A549 (cell line): ENCODE measurements at regions not wholly inside any gene's neighbourhood (a gene's known extent, or its start where the extent isn't known, plus 50 kb on each side); places are given as distances from the start of the nearest gene placed in this dataset.

Experiments
- ATAC-seq, 2 experiments: fragments of 200-7000 bp in 1 of 2; fragments of >200 bp in 1 of 2; cut with Nextera tagmentation in 1 of 2; cut with Tn5 transposase in 1 of 2; 3 replicates each; pipeline versions ENCODE4 v1.8.0 to v1.9.1; 2018 to 2020; ENCODE audit warnings: mild to moderate bottlenecking in 1 of 2, moderate library complexity in 1 of 2
- CTCF ChIA-PET: fragments of 300-600 bp; sonication (Branson Sonifier 250); formaldehyde crosslinking; extraction: SDS; loops from one replicate; lab custom pipeline; 2021; ENCODE audit warnings: antibody characterized with exemption, inconsistent platforms; lab: Yijun Ruan, JAX
- POLR2A ChIA-PET: fragments of 350-600 bp; formaldehyde crosslinking; extraction: SDS; loops from one replicate; lab custom pipeline; 2021; ENCODE audit warnings: antibody characterized with exemption, inconsistent platforms; lab: Yijun Ruan, JAX
- DNase-seq, 2 experiments: peaks; one replicate each; pipeline versions ENCODE4 v3.0.0 to v3.0.0-alpha.2; 2011 to 2016; ENCODE audit warnings: low read depth in 1 of 2, low spot score in 1 of 2
- FAIRE-seq: peaks from 2 replicates; lab custom pipeline; 2011; peaks lifted over from hg19 to GRCh38; lab: Jason Lieb, UNC
- H3K27ac ChIP-seq, 2 experiments: fragments of >200 bp; sonication (Bioruptor Twin); formaldehyde crosslinking; 3 replicates each; pipeline ENCODE4 v1.5.1; 2016 to 2017
- H3K4me1 ChIP-seq: fragments of >200 bp; sonication (Bioruptor Twin); formaldehyde crosslinking; 3 replicates; pipeline ENCODE4 v1.6.1; 2016
- H3K4me2 ChIP-seq: fragments of >200 bp; sonication (Bioruptor Twin); formaldehyde crosslinking; 3 replicates; pipeline ENCODE4 v1.6.1; 2016
- H3K4me3 ChIP-seq: fragments of >200 bp; sonication (Bioruptor Twin); formaldehyde crosslinking; 3 replicates; pipeline ENCODE4 v1.5.1; 2016
- H3K9me3 ChIP-seq: fragments of >200 bp; sonication (Bioruptor Twin); formaldehyde crosslinking; 3 replicates; pipeline ENCODE4 v1.6.1; 2016
- CBX8 ChIP-seq: fragments of 200-600 bp; sonication (generic); IDR thresholded peaks from 2 replicates; pipeline ENCODE4 v1.6.1; 2016
- ESRRA ChIP-seq: fragments of 150-350 bp; IDR thresholded peaks from 2 replicates; pipeline ENCODE4 v1.6.1; 2014; ENCODE audit warnings: mild to moderate bottlenecking, low read length, borderline replicate concordance
- FOSL2 ChIP-seq, 2 experiments: fragments of 450-650 bp in 1 of 2; fragments of >200 bp in 1 of 2; sonication (Bioruptor Twin) in 1 of 2; formaldehyde crosslinking; IDR thresholded peaks; 2 replicates each; pipeline versions ENCODE4 v1.5.0 to v1.6.1; 2016 to 2020; ENCODE audit warnings: mild to moderate bottlenecking in 1 of 2, moderate library complexity in 1 of 2
- FOXS1 ChIP-seq: fragments of 250-450 bp; sonication (Bioruptor Pico); IDR thresholded peaks from 2 replicates; pipeline ENCODE4 v1.5.0; 2020; ENCODE audit warnings: mild to moderate bottlenecking, moderate library complexity
- HDAC2 ChIP-seq: fragments of 200-600 bp; sonication (generic); IDR thresholded peaks from 2 replicates; pipeline ENCODE4 v1.6.1; 2016
- HEYL ChIP-seq: fragments of 250-450 bp; sonication (Bioruptor Pico); IDR thresholded peaks from 2 replicates; pipeline ENCODE4 v1.8.0; 2021; ENCODE audit warnings: mild to moderate bottlenecking, moderate library complexity
- HOXB5 ChIP-seq: fragments of 250-450 bp; sonication (Bioruptor Pico); IDR thresholded peaks from 2 replicates; pipeline ENCODE4 v1.5.0; 2020; ENCODE audit warnings: mild to moderate bottlenecking, moderate library complexity
- JUNB ChIP-seq: fragments of >200 bp; sonication (Bioruptor Twin); formaldehyde crosslinking; IDR thresholded peaks from 2 replicates; pipeline ENCODE4 v1.6.1; 2016
- MAFK ChIP-seq: fragments of 450-650 bp; IDR thresholded peaks from 2 replicates; pipeline ENCODE4 v1.6.1; 2014; ENCODE audit not compliant: partially characterized antibody
- MYC ChIP-seq: IDR thresholded peaks from 2 replicates; pipeline ENCODE4 v1.6.1; 2012; ENCODE audit warnings: mild to moderate bottlenecking, inconsistent platforms, low read length, improper control_type of control experiment, borderline replicate concordance
- POLR2A ChIP-seq: IDR thresholded peaks from 2 replicates; pipeline ENCODE4 v1.6.1; 2012; ENCODE audit warnings: mild to moderate bottlenecking, low read length
- RAD21 ChIP-seq, 2 experiments: fragments of >200 bp in 1 of 2; sonication (Bioruptor Twin) in 1 of 2; formaldehyde crosslinking in 1 of 2; IDR thresholded peaks in 1 of 2; conservative IDR thresholded peaks in 1 of 2; 2 replicates in 1 of 2; 3 replicates in 1 of 2; pipeline ENCODE4 v1.6.1; 2012 to 2018; ENCODE audit warnings: inconsistent platforms in 1 of 2
- RNF2 ChIP-seq: fragments of 200-600 bp; sonication (generic); IDR thresholded peaks from 2 replicates; pipeline ENCODE4 v1.6.1; 2016; ENCODE audit warnings: low read depth, mild to moderate bottlenecking, antibody characterized with exemption, moderate library complexity, borderline replicate concordance
- SMC3 ChIP-seq: fragments of >200 bp; sonication (Bioruptor Twin); formaldehyde crosslinking; IDR thresholded peaks from 3 replicates; pipeline ENCODE4 v1.6.1; 2018; ENCODE audit warnings: inconsistent platforms
- TFCP2L1 ChIP-seq: fragments of 250-450 bp; sonication (Bioruptor Pico); IDR thresholded peaks from 2 replicates; pipeline ENCODE4 v1.5.0; 2021; ENCODE audit warnings: mild to moderate bottlenecking
- TP53 ChIP-seq: fragments of 250-450 bp; sonication (Bioruptor Pico); IDR thresholded peaks from 2 replicates; pipeline ENCODE4 v1.5.0; 2021; ENCODE audit warnings: mild to moderate bottlenecking, moderate library complexity
- ZC3H11A ChIP-seq: fragments of 450-650 bp; IDR thresholded peaks from 2 replicates; pipeline ENCODE4 v1.6.1; 2014; ENCODE audit warnings: antibody characterized with exemption, mild to moderate bottlenecking
- ZNF302 ChIP-seq: fragments of 250-450 bp; sonication (Bioruptor Pico); IDR thresholded peaks from 2 replicates; pipeline ENCODE4 v1.9.0; 2021; ENCODE audit warnings: inconsistent platforms, mild to moderate bottlenecking, moderate library complexity
- ZSCAN20 ChIP-seq: fragments of 250-450 bp; sonication (Bioruptor Pico); IDR thresholded peaks from 2 replicates; pipeline ENCODE4 v1.8.0; 2022; ENCODE audit warnings: mild to moderate bottlenecking, moderate library complexity
- WGBS: methylation state at CpG from one replicate; pipeline ENCODE4 v1.1.6; 2017; ENCODE audit errors: missing lambda C conversion rate; 5-methylcytosine and 5-hydroxymethylcytosine counted together
- TF ChIP-seq, protein P1 (sequence below): fragments of >200 bp; sonication (Bioruptor Twin); formaldehyde crosslinking; IDR thresholded peaks from 2 replicates; pipeline ENCODE4 v1.6.1; 2016
- TF ChIP-seq, protein P2 (sequence below): fragments of >200 bp; sonication (Bioruptor Twin); formaldehyde crosslinking; IDR thresholded peaks from 3 replicates; pipeline ENCODE4 v1.6.1; 2016
- TF ChIP-seq, protein P3 (sequence below): fragments of 250-450 bp; sonication (Bioruptor Pico); IDR thresholded peaks from 2 replicates; pipeline ENCODE4 v1.5.0; 2020; ENCODE audit warnings: low read depth, mild to moderate bottlenecking, moderate library complexity
- TF ChIP-seq, protein P4 (sequence below): fragments of 200-600 bp; sonication (generic); IDR thresholded peaks from 2 replicates; pipeline ENCODE4 v1.6.1; 2016; ENCODE audit warnings: antibody characterized with exemption, mild to moderate bottlenecking, moderate library complexity
- TF ChIP-seq, protein P5 (sequence below): IDR thresholded peaks from 2 replicates; pipeline ENCODE4 v1.6.1; 2012

DNA sequence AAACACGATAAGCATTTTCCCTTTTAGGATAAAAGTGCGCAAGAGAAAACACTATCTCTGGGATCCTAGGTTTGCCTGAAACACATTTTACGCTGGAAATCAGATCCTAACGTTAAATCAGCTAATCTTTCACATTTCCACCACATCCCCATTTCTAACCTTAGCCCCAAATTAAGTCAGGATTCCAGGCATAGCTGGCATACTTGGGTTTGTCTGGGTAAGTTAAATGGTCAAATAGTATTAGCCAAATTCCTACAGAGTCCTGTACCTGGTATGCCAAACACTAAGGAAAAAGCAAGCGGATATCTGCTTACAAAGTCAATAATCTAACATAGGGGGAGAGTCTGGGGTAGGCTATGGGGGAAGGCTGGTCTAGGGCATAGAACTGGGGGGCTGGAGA is 557.4 kb upstream of the ZFHX3 start:
- TF ChIP-seq, protein P1, sequence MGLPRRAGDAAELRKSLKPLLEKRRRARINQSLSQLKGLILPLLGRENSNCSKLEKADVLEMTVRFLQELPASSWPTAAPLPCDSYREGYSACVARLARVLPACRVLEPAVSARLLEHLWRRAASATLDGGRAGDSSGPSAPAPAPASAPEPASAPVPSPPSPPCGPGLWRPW = no peak
- no peak for TF ChIP-seq JUNB
- ATAC-seq (no peak), DNase-seq (no peak), FAIRE-seq (no peak)
- H3K9me3 ChIP-seq = no peaks in the 10 kb centered on the region; the same call in 2 of the 3 replicates
- ChIA-PET POLR2A (no interaction called here), CTCF (interaction anchor here (0.7 kb wide), 1 partner anchor 11 kb away, joined by 3 read pairs; no protein-coding TSS in a partner anchor)
- no peak overlapping the region for H3K27ac ChIP-seq
- no peak overlapping the region for H3K4me3 ChIP-seq
- H3K4me1 ChIP-seq = no peaks in the 10 kb centered on the region
- 68% methylated on average over 5 of the region's 5 CpGs for WGBS
- H3K4me2 ChIP-seq = no peak overlapping the region

DNA sequence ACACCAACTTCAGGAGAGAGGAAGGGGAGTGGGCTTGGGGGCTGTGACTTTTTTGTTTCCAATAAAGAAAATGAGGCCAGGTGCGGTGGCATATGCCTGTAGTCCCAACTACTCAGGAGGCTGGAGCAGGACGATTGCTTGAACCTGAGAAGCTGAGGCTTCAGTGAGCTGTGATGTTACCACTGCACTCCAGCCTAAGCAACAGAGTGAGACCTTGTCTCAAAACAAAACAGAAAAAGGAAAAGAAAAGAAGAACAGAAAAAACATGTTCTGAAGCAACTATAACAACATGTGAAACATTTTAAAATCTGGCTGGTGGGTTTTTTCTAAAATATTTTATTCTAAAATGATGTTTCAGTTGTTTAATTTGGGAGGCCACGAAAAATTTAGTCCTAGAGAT is 554.0 kb upstream of the ZFHX3 start:
- Histone ChIP-seq H3K4me2 (no peak overlapping the region), H3K4me1 (no peaks in the 10 kb centered on the region), H3K27ac (no peak overlapping the region), H3K4me3 (no peak overlapping the region), H3K9me3 (no peaks in the 10 kb centered on the region; the same call in 2 of the 3 replicates)
- ChIA-PET CTCF (no interaction called here), POLR2A (no interaction called here)
- ATAC-seq = no peak
- TF ChIP-seq, protein P2, sequence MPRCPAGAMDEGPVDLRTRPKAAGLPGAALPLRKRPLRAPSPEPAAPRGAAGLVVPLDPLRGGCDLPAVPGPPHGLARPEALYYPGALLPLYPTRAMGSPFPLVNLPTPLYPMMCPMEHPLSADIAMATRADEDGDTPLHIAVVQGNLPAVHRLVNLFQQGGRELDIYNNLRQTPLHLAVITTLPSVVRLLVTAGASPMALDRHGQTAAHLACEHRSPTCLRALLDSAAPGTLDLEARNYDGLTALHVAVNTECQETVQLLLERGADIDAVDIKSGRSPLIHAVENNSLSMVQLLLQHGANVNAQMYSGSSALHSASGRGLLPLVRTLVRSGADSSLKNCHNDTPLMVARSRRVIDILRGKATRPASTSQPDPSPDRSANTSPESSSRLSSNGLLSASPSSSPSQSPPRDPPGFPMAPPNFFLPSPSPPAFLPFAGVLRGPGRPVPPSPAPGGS = no peak
- TF ChIP-seq, all 56 proteins: peak for 0
- WGBS = 17% methylated on average over 3 of the region's 3 CpGs
- DNase-seq = no peak
- FAIRE-seq = no peak

DNA sequence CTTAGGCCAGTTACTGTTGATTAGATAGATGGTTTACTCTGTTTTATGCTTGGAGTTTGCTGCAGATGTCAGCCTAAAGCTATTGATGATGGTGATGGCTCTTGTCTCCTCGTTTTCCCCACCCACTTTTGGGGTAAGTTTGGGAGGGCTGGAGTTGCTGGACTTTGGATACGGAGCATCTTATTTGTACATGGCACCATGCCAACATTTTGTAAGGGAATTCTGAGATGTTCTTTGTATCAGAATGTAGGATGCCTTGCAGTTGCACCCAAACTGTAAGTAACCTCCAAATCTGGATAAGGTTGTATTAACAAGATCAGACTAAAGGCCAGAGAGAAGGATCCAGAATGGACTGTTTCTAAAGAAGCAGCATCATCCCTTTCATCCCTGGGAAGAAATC is 551.9 kb upstream of the ZFHX3 start:
- ChIA-PET POLR2A (no interaction called here), CTCF (no interaction called here)
- FAIRE-seq = no peak

DNA sequence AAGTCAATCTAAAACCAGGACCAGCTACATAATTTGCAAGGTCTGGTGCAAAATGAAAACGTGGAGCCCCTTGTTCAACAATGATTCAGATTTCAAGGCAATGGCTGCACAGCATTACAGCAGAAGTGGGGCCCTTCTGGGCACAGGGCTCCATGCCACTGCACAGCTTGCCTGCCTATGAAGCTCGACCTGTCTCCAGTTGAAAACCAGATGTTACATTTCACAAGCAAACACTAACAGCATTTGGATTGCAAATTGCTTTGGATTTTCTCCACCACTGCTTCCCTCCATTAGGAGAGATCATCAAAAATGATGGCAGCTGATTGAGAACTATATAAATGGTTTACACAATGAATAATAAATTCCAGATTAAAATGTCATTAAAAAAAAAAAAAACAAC is 551.4 kb upstream of the ZFHX3 start:
- ChIA-PET POLR2A (no interaction called here), CTCF (interaction anchor here (1.3 kb wide), 1 partner anchor 9 kb away, joined by 3 read pairs; no protein-coding TSS in a partner anchor)
- no peak overlapping the region for H3K27ac ChIP-seq
- DNase-seq = no peak
- H3K4me1 ChIP-seq = no peaks in the 10 kb centered on the region
- 3% methylated on average over 2 of the region's 2 CpGs for WGBS
- no peak for ATAC-seq
- H3K4me3 ChIP-seq = no peak overlapping the region
- FAIRE-seq = no peak
- no peak overlapping the region for H3K4me2 ChIP-seq
- H3K9me3 ChIP-seq = no peaks in the 10 kb centered on the region
- TF ChIP-seq CBX8 = no peak
- no peak for TF ChIP-seq HDAC2
- TF ChIP-seq HEYL (CRISPR knock-in tag) = no peak
- TF ChIP-seq SMC3 = no peak
- no peak for TF ChIP-seq TFCP2L1 (CRISPR knock-in tag)
- no peak for TF ChIP-seq MYC
- TF ChIP-seq, protein P3, sequence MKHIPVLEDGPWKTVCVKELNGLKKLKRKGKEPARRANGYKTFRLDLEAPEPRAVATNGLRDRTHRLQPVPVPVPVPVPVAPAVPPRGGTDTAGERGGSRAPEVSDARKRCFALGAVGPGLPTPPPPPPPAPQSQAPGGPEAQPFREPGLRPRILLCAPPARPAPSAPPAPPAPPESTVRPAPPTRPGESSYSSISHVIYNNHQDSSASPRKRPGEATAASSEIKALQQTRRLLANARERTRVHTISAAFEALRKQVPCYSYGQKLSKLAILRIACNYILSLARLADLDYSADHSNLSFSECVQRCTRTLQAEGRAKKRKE = no peak
- TF ChIP-seq, protein P4, sequence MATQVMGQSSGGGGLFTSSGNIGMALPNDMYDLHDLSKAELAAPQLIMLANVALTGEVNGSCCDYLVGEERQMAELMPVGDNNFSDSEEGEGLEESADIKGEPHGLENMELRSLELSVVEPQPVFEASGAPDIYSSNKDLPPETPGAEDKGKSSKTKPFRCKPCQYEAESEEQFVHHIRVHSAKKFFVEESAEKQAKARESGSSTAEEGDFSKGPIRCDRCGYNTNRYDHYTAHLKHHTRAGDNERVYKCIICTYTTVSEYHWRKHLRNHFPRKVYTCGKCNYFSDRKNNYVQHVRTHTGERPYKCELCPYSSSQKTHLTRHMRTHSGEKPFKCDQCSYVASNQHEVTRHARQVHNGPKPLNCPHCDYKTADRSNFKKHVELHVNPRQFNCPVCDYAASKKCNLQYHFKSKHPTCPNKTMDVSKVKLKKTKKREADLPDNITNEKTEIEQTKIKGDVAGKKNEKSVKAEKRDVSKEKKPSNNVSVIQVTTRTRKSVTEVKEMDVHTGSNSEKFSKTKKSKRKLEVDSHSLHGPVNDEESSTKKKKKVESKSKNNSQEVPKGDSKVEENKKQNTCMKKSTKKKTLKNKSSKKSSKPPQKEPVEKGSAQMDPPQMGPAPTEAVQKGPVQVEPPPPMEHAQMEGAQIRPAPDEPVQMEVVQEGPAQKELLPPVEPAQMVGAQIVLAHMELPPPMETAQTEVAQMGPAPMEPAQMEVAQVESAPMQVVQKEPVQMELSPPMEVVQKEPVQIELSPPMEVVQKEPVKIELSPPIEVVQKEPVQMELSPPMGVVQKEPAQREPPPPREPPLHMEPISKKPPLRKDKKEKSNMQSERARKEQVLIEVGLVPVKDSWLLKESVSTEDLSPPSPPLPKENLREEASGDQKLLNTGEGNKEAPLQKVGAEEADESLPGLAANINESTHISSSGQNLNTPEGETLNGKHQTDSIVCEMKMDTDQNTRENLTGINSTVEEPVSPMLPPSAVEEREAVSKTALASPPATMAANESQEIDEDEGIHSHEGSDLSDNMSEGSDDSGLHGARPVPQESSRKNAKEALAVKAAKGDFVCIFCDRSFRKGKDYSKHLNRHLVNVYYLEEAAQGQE = no peak
- TF ChIP-seq FOSL2 (IDR thresholded peaks at IDR 0.05) = no peak
- TF ChIP-seq FOSL2 (CRISPR knock-in tag; IDR thresholded peaks at IDR 0.05) = no peak
- no peak for TF ChIP-seq RNF2
- TF ChIP-seq, protein P5, sequence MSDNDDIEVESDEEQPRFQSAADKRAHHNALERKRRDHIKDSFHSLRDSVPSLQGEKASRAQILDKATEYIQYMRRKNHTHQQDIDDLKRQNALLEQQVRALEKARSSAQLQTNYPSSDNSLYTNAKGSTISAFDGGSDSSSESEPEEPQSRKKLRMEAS = no peak
- TF ChIP-seq, protein P2 = no peak
- TF ChIP-seq TP53 = no peak
- TF ChIP-seq MAFK = no peak
- TF ChIP-seq HOXB5 (CRISPR knock-in tag) = no peak
- no peak for TF ChIP-seq ZNF302 (CRISPR knock-in tag)
- TF ChIP-seq ZC3H11A = no peak

More for the DNA sequence above, 551.9 kb upstream of the ZFHX3 start:
- H3K4me2 ChIP-seq = no peak overlapping the region
- ATAC-seq = no peak
- no peak overlapping the region for H3K27ac ChIP-seq
- H3K4me3 ChIP-seq = no peak overlapping the region
- WGBS = 5% methylated on average over 2 of the region's 2 CpGs
- H3K4me1 ChIP-seq = no peaks in the 10 kb centered on the region
- no peaks in the 10 kb centered on the region; the same call in 2 of the 3 replicates for H3K9me3 ChIP-seq
- no peak for DNase-seq
- TF ChIP-seq FOXS1 (CRISPR knock-in tag) (no peak), RNF2 (no peak), RAD21 (conservative IDR thresholded peaks at IDR 0.05 in 1 of 2, IDR thresholded peaks at IDR 0.05 in 1 of 2) (no peak), POLR2A (no peak), CBX8 (no peak), HEYL (CRISPR knock-in tag) (no peak), ZSCAN20 (no peak), SMC3 (no peak), ESRRA (no peak)
